ENCODE measurements at regions not wholly inside any gene's neighbourhood (a gene's known extent, or its start where the extent isn't known, plus 50 kb on each side); places are given as distances from the start of the nearest gene placed in this dataset.
A peak's percentile ranks its signal among the peaks of the same experiment; 100 is the strongest.
"Not testable (repeated sequence)": the region's sequence is repeated elsewhere in the genome, so short reads cannot be mapped to it uniquely, and the experiment has no call there.

GRCh38 chr3:178198329-178198728 lies 337.9 kb upstream of the KCNMB2 start:
- DNase-seq (ENCODE audit: low read depth), result no peak

GRCh38 chr3:178200316-178200715 lies 335.9 kb upstream of the KCNMB2 start:
- no peak for DNase-seq (ENCODE audit: low read depth)

- DNase-seq (ENCODE audit: low read depth), result no peak
Measured at GRCh38 chr3:178201714-178202113, 334.5 kb upstream of the KCNMB2 start.

- no peak for DNase-seq (ENCODE audit: low read depth)
Measured at GRCh38 chr3:178202194-178202593, 334.0 kb upstream of the KCNMB2 start.

- DNase-seq (ENCODE audit: low read depth), result no peak
Measured at GRCh38 chr3:178203165-178203564, 333.1 kb upstream of the KCNMB2 start.

GRCh38 chr3:178203650-178204049 lies 332.6 kb upstream of the KCNMB2 start:
- DNase-seq (ENCODE audit: low read depth), result no peak

GRCh38 chr3:178205740-178206139 lies 330.5 kb upstream of the KCNMB2 start:
- DNase-seq (ENCODE audit: low read depth), result no peak

GRCh38 chr3:178206521-178206920 lies 329.7 kb upstream of the KCNMB2 start:
- no peak for DNase-seq (ENCODE audit: low read depth)

GRCh38 chr3:178207161-178207560 lies 329.1 kb upstream of the KCNMB2 start:
- not testable (repeated sequence) for DNase-seq (ENCODE audit: low read depth)

- not testable (repeated sequence) for DNase-seq (ENCODE audit: low read depth)
Measured at GRCh38 chr3:178207627-178208026, 328.6 kb upstream of the KCNMB2 start.

- DNase-seq (ENCODE audit: low read depth), result not testable (repeated sequence)
Measured at GRCh38 chr3:178209116-178209515, 327.1 kb upstream of the KCNMB2 start.

- not testable (repeated sequence) for DNase-seq (ENCODE audit: low read depth)
Measured at GRCh38 chr3:178209618-178210017, 326.6 kb upstream of the KCNMB2 start.

- DNase-seq (ENCODE audit: low read depth), result peak; percentile 35
Measured at GRCh38 chr3:178211086-178211485, 325.1 kb upstream of the KCNMB2 start.

- DNase-seq (ENCODE audit: low read depth), result no peak
Measured at GRCh38 chr3:178217479-178217878, 318.8 kb upstream of the KCNMB2 start.

GRCh38 chr3:178218231-178218630 lies 318.0 kb upstream of the KCNMB2 start:
- DNase-seq (ENCODE audit: low read depth), result no peak

- not testable (repeated sequence) for DNase-seq (ENCODE audit: low read depth)
Measured at GRCh38 chr3:178219661-178220060, 316.6 kb upstream of the KCNMB2 start.

- DNase-seq (ENCODE audit: low read depth), result no peak
Measured at GRCh38 chr3:178223876-178224275, 312.4 kb upstream of the KCNMB2 start.

GRCh38 chr3:178226094-178226493 lies 310.1 kb upstream of the KCNMB2 start:
- no peak for DNase-seq (ENCODE audit: low read depth)

- no peak for DNase-seq (ENCODE audit: low read depth)
Measured at GRCh38 chr3:178231645-178232044, 304.6 kb upstream of the KCNMB2 start.

- DNase-seq (ENCODE audit: low read depth), result no peak
Measured at GRCh38 chr3:178233371-178234071, 302.7 kb upstream of the KCNMB2 start.

GRCh38 chr3:178236555-178237277 lies 299.5 kb upstream of the KCNMB2 start:
- DNase-seq (ENCODE audit: low read depth), result no peak

GRCh38 chr3:178238179-178238578 lies 298.1 kb upstream of the KCNMB2 start:
- DNase-seq (ENCODE audit: low read depth), result no peak

Data from Daoy (cell line).